ENCODE measurements at regions not wholly inside any gene's neighbourhood (a gene's known extent, or its start where the extent isn't known, plus 50 kb on each side); places are given as distances from the start of the nearest gene placed in this dataset.
"Not testable (repeated sequence)": the region's sequence is repeated elsewhere in the genome, so short reads cannot be mapped to it uniquely, and the experiment has no call there.

DNA sequence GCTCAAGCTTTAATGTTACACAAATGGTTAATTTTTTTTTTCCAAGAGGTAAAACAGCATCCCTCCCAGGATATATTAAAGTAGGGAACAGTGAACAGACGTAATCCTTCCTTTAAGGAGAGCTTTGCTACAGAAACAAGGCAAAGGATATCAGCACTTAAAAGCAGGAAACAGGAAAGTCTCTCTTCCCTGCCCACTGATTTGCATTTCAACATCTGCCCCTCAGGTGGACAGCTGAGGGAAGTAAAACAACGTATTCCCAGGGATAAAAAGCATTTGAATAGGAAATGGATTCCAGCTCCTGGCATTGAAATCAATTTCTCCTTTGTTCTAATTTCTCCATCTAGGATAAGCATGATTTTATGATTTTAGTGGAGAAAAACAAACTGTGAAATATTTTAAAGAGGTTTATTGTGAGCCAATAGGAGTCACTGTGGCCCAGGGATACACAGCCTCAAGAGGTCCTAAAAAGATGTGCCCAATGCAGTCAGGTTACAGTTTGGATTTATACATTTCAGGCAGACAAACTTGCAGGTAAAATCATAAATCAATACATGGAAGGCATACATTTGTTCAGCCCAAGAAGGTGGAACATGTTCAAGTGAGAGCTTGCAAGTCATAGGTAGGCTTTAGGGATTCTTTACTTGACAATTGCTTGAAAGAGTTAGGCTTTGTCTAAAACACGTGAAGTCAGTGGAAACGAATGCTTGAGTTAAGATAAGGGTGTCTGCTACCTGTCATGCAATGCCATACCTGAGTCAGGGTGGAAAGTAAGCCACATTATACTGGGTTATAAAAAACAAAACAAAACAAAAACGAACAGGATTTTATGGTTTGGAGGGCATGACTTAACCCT lies 286.2 kb upstream of the VWC2 start:
- H3K27me3 ChIP-seq (ENCODE audit: control insufficient read depth, insufficient read depth, low read length) = no peaks in the 10 kb centered on the region
- WGBS (ENCODE audit: insufficient coverage) = no CpG with 5 or more reads among the region's 5 CpGs
- DNase-seq = no peak
- no peaks in the 10 kb centered on the region for H3K36me3 ChIP-seq (ENCODE audit: control insufficient read depth, insufficient read depth, low read length)
- H3K4me1 ChIP-seq (ENCODE audit: control insufficient read depth, insufficient read depth, low read length) = no peaks in the 10 kb centered on the region
- no peak overlapping the region for H3K27ac ChIP-seq (ENCODE audit: low read length)
- no peak overlapping the region for H3K4me3 ChIP-seq (ENCODE audit: low read length)
- H3K9me3 ChIP-seq (replicated peaks; ENCODE audit: control insufficient read depth, low read depth, low read length) = no peaks in the 10 kb centered on the region

- Histone ChIP-seq H3K9me3 (replicated peaks; ENCODE audit: control insufficient read depth, low read depth, low read length) (no peaks in the 10 kb centered on the region), H3K4me1 (ENCODE audit: control insufficient read depth, insufficient read depth, low read length) (no peaks in the 10 kb centered on the region), H3K27ac (ENCODE audit: low read length) (no peak overlapping the region), H3K27me3 (ENCODE audit: control insufficient read depth, insufficient read depth, low read length) (no peaks in the 10 kb centered on the region), H3K36me3 (ENCODE audit: control insufficient read depth, insufficient read depth, low read length) (no peaks in the 10 kb centered on the region), H3K4me3 (ENCODE audit: low read length) (no peak overlapping the region)
- WGBS (ENCODE audit: insufficient coverage) = no CpG with 5 or more reads among the region's 3 CpGs
- no peak for DNase-seq
Measured at GRCh38 chr7:49487830-49488140, 285.7 kb upstream of the VWC2 start.

GRCh38 chr7:49488573-49488972 lies 284.9 kb upstream of the VWC2 start:
- no peaks in the 10 kb centered on the region for H3K27me3 ChIP-seq (ENCODE audit: control insufficient read depth, insufficient read depth, low read length)
- no peak for DNase-seq
- H3K36me3 ChIP-seq (ENCODE audit: control insufficient read depth, insufficient read depth, low read length) = no peaks in the 10 kb centered on the region
- WGBS (ENCODE audit: insufficient coverage) = no CpG with 5 or more reads among the region's 1 CpG
- H3K4me1 ChIP-seq (ENCODE audit: control insufficient read depth, insufficient read depth, low read length) = no peaks in the 10 kb centered on the region
- H3K4me3 ChIP-seq (ENCODE audit: low read length) = no peak overlapping the region
- H3K27ac ChIP-seq (ENCODE audit: low read length) = no peak overlapping the region
- no peaks in the 10 kb centered on the region for H3K9me3 ChIP-seq (replicated peaks; ENCODE audit: control insufficient read depth, low read depth, low read length)

DNA sequence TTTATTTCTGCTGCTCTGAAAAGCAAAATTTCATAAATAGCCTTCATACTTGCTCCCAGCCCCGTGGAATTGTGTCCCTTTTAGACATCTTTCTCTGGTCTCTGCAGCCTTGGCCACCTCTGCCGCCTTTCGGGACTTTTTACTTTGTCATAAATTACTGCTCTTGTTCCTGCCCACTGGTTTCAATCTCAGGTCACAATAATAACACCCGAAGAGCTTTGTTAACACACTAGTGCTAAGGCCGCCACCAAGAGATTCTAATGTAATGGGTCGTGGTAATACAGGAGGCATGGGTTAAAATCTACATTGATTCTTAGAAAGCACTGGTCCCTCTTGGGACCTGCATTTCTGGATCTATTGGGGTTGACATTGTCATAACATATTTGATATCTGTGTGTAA lies 276.0 kb upstream of the VWC2 start:
- no peaks in the 10 kb centered on the region for H3K27me3 ChIP-seq (ENCODE audit: control insufficient read depth, insufficient read depth, low read length)
- no peaks in the 10 kb centered on the region for H3K9me3 ChIP-seq (replicated peaks; ENCODE audit: control insufficient read depth, low read depth, low read length)
- no peak overlapping the region for H3K4me3 ChIP-seq (ENCODE audit: low read length)
- no peaks in the 10 kb centered on the region for H3K36me3 ChIP-seq (ENCODE audit: control insufficient read depth, insufficient read depth, low read length)
- no peak overlapping the region for H3K27ac ChIP-seq (ENCODE audit: low read length)
- 73% methylated on average over 1 of the region's 6 CpGs for WGBS (ENCODE audit: insufficient coverage)
- H3K4me1 ChIP-seq (ENCODE audit: control insufficient read depth, insufficient read depth, low read length) = no peaks in the 10 kb centered on the region
- no peak for DNase-seq

DNA sequence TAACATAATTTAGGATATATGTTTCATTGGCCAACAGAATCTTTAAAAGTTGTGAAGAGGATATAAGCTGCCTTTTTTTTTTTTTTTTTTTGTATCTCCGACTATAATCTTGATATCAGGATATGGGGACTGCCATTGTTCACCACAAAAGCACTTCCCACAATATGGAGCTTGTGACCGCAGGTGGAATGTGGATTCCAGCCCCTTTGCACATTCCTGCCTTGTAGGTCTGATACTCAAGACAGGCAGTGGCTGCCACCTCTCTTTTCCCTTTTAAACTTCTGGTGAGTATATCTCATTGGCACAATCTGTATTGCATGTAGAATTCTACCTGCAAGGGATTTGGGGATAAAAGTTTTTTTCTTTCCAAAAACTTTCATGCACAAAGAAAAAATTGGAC lies 272.7 kb upstream of the VWC2 start:
- no peak for DNase-seq
- Histone ChIP-seq H3K4me1 (ENCODE audit: control insufficient read depth, insufficient read depth, low read length) (no peaks in the 10 kb centered on the region), H3K27ac (ENCODE audit: low read length) (no peak overlapping the region), H3K36me3 (ENCODE audit: control insufficient read depth, insufficient read depth, low read length) (no peaks in the 10 kb centered on the region), H3K27me3 (ENCODE audit: control insufficient read depth, insufficient read depth, low read length) (no peaks in the 10 kb centered on the region), H3K4me3 (ENCODE audit: low read length) (no peak overlapping the region), H3K9me3 (replicated peaks; ENCODE audit: control insufficient read depth, low read depth, low read length) (no peaks in the 10 kb centered on the region)
- WGBS (ENCODE audit: insufficient coverage) = 80% methylated on average over 1 of the region's 2 CpGs

- not testable (repeated sequence) for H3K4me3 ChIP-seq (ENCODE audit: low read length); H3K9me3 ChIP-seq (replicated peaks; ENCODE audit: control insufficient read depth, low read depth, low read length); DNase-seq; H3K27ac ChIP-seq (ENCODE audit: low read length); H3K36me3 ChIP-seq (ENCODE audit: control insufficient read depth, insufficient read depth, low read length); H3K4me1 ChIP-seq (ENCODE audit: control insufficient read depth, insufficient read depth, low read length); H3K27me3 ChIP-seq (ENCODE audit: control insufficient read depth, insufficient read depth, low read length)
- WGBS (ENCODE audit: insufficient coverage) = 48% methylated on average over 2 of the region's 2 CpGs
Measured at GRCh38 chr7:49507206-49507605, 266.2 kb upstream of the VWC2 start.

DNA sequence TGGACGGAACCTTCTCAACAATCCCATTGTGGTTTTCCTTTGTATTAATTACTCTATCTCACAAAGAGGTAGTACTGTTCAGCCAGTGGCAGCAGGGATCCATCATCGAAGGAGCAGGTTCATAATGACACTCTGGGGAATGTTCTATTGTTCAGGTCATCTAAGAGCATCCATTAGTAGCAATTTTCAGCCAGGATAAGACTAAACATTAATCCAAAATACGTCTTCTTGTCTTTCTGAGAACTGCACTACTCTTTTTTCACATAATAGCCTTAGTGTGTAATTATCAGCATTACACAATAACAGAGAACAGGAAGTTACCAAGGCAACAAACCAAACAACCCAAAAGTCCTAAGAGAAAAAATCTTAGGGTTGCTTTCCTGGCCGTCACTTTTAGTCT lies 259.5 kb upstream of the VWC2 start:
- Histone ChIP-seq H3K9me3 (replicated peaks; ENCODE audit: control insufficient read depth, low read depth, low read length) (no peaks in the 10 kb centered on the region), H3K4me3 (ENCODE audit: low read length) (no peak overlapping the region), H3K36me3 (ENCODE audit: control insufficient read depth, insufficient read depth, low read length) (no peaks in the 10 kb centered on the region), H3K27ac (ENCODE audit: low read length) (no peak overlapping the region), H3K27me3 (ENCODE audit: control insufficient read depth, insufficient read depth, low read length) (no peaks in the 10 kb centered on the region), H3K4me1 (ENCODE audit: control insufficient read depth, insufficient read depth, low read length) (no peaks in the 10 kb centered on the region)
- 40% methylated on average over 1 of the region's 4 CpGs for WGBS (ENCODE audit: insufficient coverage)
- peak; percentile 61 for DNase-seq

GRCh38 chr7:49520951-49521350 lies 252.5 kb upstream of the VWC2 start:
- Histone ChIP-seq H3K36me3 (ENCODE audit: control insufficient read depth, insufficient read depth, low read length) (no peaks in the 10 kb centered on the region), H3K4me3 (ENCODE audit: low read length) (no peak overlapping the region), H3K4me1 (ENCODE audit: control insufficient read depth, insufficient read depth, low read length) (no peaks in the 10 kb centered on the region), H3K9me3 (replicated peaks; ENCODE audit: control insufficient read depth, low read depth, low read length) (no peaks in the 10 kb centered on the region), H3K27me3 (ENCODE audit: control insufficient read depth, insufficient read depth, low read length) (no peaks in the 10 kb centered on the region), H3K27ac (ENCODE audit: low read length) (no peak overlapping the region)
- DNase-seq = peak; percentile 38
- no CpG with 5 or more reads among the region's 1 CpG for WGBS (ENCODE audit: insufficient coverage)

DNA sequence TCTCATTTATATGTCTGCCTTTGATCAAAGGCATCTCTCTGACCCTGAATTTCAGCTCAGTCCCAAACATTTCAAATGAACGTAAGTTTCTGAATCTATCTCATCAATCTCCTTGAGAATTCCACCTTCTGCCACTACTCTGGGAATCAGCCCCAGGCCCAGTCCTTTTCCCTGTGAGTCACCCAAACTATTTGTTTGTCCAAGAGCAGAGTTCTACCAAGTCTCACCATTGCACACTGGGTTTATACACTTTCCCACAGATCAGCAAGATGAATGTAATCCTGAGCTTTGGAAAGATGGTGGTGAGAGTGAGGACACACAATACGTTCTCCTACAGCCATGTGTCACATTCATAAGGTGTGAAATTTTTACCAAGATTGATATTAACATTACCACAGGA lies 251.3 kb upstream of the VWC2 start:
- Histone ChIP-seq H3K36me3 (ENCODE audit: control insufficient read depth, insufficient read depth, low read length) (no peaks in the 10 kb centered on the region), H3K9me3 (replicated peaks; ENCODE audit: control insufficient read depth, low read depth, low read length) (no peaks in the 10 kb centered on the region), H3K27ac (ENCODE audit: low read length) (no peak overlapping the region), H3K4me1 (ENCODE audit: control insufficient read depth, insufficient read depth, low read length) (no peaks in the 10 kb centered on the region), H3K27me3 (ENCODE audit: control insufficient read depth, insufficient read depth, low read length) (no peaks in the 10 kb centered on the region), H3K4me3 (ENCODE audit: low read length) (no peak overlapping the region)
- WGBS (ENCODE audit: insufficient coverage) = 89% methylated on average over 1 of the region's 2 CpGs
- DNase-seq = no peak

GRCh38 chr7:49523870-49524269 lies 249.6 kb upstream of the VWC2 start:
- no peaks in the 10 kb centered on the region for H3K4me1 ChIP-seq (ENCODE audit: control insufficient read depth, insufficient read depth, low read length)
- no peaks in the 10 kb centered on the region for H3K27me3 ChIP-seq (ENCODE audit: control insufficient read depth, insufficient read depth, low read length)
- no peaks in the 10 kb centered on the region for H3K9me3 ChIP-seq (replicated peaks; ENCODE audit: control insufficient read depth, low read depth, low read length)
- no peak overlapping the region for H3K27ac ChIP-seq (ENCODE audit: low read length)
- WGBS (ENCODE audit: insufficient coverage) = no CpG with 5 or more reads among the region's 1 CpG
- no peaks in the 10 kb centered on the region for H3K36me3 ChIP-seq (ENCODE audit: control insufficient read depth, insufficient read depth, low read length)
- no peak overlapping the region for H3K4me3 ChIP-seq (ENCODE audit: low read length)
- DNase-seq = peak; percentile 5

DNA sequence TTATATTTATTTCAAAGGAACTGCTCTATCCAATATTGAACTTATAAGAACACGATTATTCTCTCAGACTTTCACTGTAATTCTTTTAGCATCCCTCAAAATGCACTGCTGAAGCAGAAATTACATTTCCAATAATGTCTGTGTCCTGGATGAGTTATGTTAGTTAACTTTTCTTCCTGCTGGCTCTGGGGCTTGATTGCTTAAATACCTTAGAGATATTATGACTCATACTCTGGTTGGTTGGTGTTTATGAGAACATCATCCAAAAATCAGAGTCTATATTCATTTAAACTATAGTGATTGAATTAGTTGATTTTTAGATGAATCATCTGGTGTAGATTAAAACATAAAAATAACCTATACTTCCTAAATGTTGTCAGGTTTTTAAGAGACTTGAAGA lies 246.3 kb upstream of the VWC2 start:
- no peaks in the 10 kb centered on the region for H3K4me1 ChIP-seq (ENCODE audit: control insufficient read depth, insufficient read depth, low read length)
- peak; percentile 50 for DNase-seq
- H3K4me3 ChIP-seq (ENCODE audit: low read length) = no peak overlapping the region
- WGBS (ENCODE audit: insufficient coverage) = no CpG with 5 or more reads among the region's 1 CpG
- no peaks in the 10 kb centered on the region for H3K27me3 ChIP-seq (ENCODE audit: control insufficient read depth, insufficient read depth, low read length)
- H3K9me3 ChIP-seq (replicated peaks; ENCODE audit: control insufficient read depth, low read depth, low read length) = no peaks in the 10 kb centered on the region
- no peaks in the 10 kb centered on the region for H3K36me3 ChIP-seq (ENCODE audit: control insufficient read depth, insufficient read depth, low read length)
- no peak overlapping the region for H3K27ac ChIP-seq (ENCODE audit: low read length)
